ENCODE measurements at regions not wholly inside any gene's neighbourhood (a gene's known extent, or its start where the extent isn't known, plus 50 kb on each side); places are given as distances from the start of the nearest gene placed in this dataset.

DNA sequence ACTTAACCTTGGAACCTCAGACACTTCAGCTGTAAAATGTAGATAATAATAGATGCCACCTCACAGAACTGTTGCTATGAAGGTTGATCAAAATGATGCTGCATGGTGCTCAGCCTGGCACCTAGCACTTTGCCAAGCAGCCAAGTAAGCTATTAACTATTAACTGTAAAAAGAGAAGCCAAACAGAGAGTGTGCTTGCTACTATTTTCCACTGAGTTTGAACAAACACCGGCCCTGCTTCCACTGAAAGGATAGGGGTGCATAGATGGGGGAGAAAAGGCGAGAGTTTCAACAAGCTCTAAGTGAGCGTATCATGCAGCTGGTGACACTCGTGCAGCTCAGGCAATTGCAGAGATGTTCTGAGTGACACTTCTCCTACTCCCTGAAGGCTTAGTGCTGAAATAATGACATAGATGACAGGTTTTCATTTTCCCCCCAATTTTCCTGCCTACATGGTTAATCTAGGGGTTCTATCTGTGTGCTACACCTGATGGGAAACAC is 78.2 kb downstream of the GPR88 start:
- CTCF ChIA-PET, result interaction anchor here (0.6 to 3.3 kb wide), 3 partner anchors 9 to 252 kb away, joined by 3 to 18 read pairs (median 8); no protein-coding TSS in a partner anchor

DNA sequence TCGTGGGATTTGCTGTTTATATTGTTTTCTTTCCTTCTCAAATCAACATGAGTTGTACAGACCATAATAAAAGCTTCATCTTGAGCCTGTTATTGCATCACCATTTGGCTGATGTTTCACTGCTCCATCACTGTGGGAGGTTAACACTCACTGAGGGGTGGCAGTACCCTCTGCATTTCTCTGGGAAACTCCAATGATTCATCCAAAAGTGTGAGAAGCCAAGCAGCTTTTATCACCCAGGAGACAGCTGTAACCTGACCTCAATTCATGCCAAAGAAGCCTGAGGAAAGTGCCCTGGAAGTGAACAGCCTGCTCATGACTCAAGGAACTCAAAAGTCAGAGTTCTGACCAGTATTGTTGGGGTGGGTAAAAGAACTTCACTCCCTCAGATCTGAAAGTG is 84.1 kb downstream of the GPR88 start:
- POLR2A ChIA-PET, result interaction anchor here (1.1 to 2.4 kb wide), 4 partner anchors 9 to 240 kb away, joined by 4 to 8 read pairs (median 4); no protein-coding TSS in a partner anchor
- DNase-seq (ENCODE audit: low read depth, low spot score), result peak; percentile 99
- no peak for TF ChIP-seq CTCF (IDR thresholded peaks at IDR 0.05; ENCODE audit: insufficient read depth, low read length, missing control alignments)
- CTCF ChIA-PET, result interaction anchor here (0.9 to 5.1 kb wide), 4 partner anchors 9 to 245 kb away, joined by 3 to 17 read pairs (median 10); no protein-coding TSS in a partner anchor
- no peak overlapping the region for H3K4me3 ChIP-seq (ENCODE audit: low read depth, low read length)

More for the DNA sequence above, 78.2 kb downstream of the GPR88 start:
- POLR2A ChIA-PET, result no interaction called here
- no peak for DNase-seq (ENCODE audit: low read depth, low spot score)
- TF ChIP-seq CTCF (IDR thresholded peaks at IDR 0.05; ENCODE audit: insufficient read depth, low read length, missing control alignments), result no peak
- H3K4me3 ChIP-seq (ENCODE audit: low read depth, low read length), result no peak overlapping the region

- CTCF ChIA-PET, result interaction anchor here (0.6 to 5.1 kb wide), 10 partner anchors 8 to 244 kb away, joined by 3 to 17 read pairs (median 5); no protein-coding TSS in a partner anchor
- TF ChIP-seq CTCF (IDR thresholded peaks at IDR 0.05; ENCODE audit: insufficient read depth, low read length, missing control alignments), result no peak
- POLR2A ChIA-PET, result interaction anchor here (1.1 to 2.4 kb wide), 5 partner anchors 9 to 241 kb away, joined by 3 to 8 read pairs (median 4); no protein-coding TSS in a partner anchor
- H3K4me3 ChIP-seq (ENCODE audit: low read depth, low read length), result no peak overlapping the region
- DNase-seq (ENCODE audit: low read depth, low spot score), result no peak
These were observed 84.6 kb downstream of the GPR88 start for GRCh38 chr1:100622506-100622905.

DNA sequence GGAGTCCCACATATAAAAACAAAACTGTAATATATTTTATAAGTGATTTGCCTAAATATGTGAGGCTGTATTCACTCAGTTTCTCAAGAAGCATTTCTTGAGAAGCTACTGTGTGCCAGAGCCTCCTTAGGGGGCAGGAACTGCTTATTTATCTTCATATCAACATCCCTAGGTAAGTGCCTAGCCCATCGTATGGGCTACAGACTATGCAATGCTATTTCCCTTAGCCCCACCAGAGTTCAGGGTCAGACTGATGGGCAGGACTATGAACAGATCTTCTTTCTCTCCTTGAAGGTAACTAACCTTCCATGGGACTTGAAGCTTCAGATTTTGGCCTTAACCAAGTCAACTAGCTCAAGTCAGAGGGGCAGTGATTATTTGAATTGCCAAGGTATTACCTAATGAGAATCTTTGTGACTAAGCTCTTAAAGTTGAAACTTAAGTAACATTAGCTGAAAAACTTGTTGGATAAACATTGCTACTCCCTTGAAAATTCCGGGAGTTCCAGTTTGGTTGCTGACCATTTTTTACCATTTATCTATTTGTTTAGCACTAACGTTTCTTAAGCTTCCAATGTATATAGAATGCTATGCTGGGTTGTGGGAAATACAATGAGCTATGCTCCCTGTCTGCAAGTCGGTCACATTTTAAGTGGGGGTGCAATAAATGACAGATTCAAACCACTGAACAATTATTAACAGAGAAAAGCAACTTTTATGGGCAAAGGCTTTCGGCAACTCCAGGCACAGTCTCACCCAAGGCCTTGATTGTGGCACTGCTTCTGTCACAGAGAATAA is 85.2 kb downstream of the GPR88 start:
- peak; percentile 93 for DNase-seq (ENCODE audit: low read depth, low spot score)
- POLR2A ChIA-PET, result interaction anchor here (0.5 to 2.4 kb wide), 4 partner anchors 8 to 651 kb away, joined by 3 to 8 read pairs (median 4); no protein-coding TSS in a partner anchor
- TF ChIP-seq CTCF (IDR thresholded peaks at IDR 0.05; ENCODE audit: insufficient read depth, low read length, missing control alignments), result no peak

DNA sequence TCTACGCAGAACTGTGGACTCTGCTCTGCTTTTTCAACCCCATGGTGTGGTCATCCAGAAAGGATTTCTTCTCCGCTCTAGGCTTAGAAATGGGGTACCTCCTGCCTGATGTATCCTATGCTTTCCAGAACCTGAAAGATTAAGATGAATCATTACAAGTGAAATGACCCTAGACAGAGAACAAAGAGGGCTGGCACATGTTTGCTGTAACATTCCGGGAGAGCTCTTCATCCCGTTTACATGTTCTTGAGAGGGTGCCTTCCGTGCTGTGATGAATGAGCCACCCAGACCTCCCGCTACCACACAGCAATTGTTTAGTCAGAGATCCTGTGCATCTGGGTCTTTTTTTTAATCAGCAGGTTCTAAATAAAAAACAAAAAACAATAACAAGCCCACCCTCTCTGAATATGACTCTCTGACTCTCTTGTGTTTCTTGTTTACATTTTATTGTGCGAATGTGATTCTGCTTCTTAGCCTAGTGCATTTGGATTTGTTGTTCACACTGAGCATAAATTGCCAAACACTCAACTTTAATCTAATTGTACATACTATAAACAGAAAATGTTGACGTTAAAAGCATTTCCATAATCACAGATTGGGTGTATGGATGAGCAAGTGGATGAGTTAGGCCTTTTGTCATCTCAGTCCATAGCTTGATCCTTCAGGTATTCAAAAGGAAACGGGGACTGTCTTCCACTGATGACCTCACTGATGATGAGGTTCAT is 87.1 kb downstream of the GPR88 start:
- TF ChIP-seq CTCF (IDR thresholded peaks at IDR 0.05; ENCODE audit: insufficient read depth, low read length, missing control alignments), result no peak
- ChIA-PET POLR2A (interaction anchor here (0.5 kb wide), 1 partner anchor 11 kb away, joined by 3 read pairs; no protein-coding TSS in a partner anchor), CTCF (interaction anchor here (0.8 to 2.2 kb wide), 4 partner anchors 12 to 243 kb away, joined by 3 to 11 read pairs (median 6); no protein-coding TSS in a partner anchor)
- no peak overlapping the region for H3K4me3 ChIP-seq (ENCODE audit: low read depth, low read length)
- DNase-seq (ENCODE audit: low read depth, low spot score), result no peak

More for the DNA sequence above, 85.2 kb downstream of the GPR88 start:
- CTCF ChIA-PET, result interaction anchor here (0.6 to 5.1 kb wide), 10 partner anchors 8 to 243 kb away, joined by 3 to 17 read pairs (median 4); no protein-coding TSS in a partner anchor
- no peak overlapping the region for H3K4me3 ChIP-seq (ENCODE audit: low read depth, low read length)

Measured in AG04449 (cell line).